CD4-positive, alpha-beta T cell (primary cell): ENCODE measurements at regions not wholly inside any gene's neighbourhood (a gene's known extent, or its start where the extent isn't known, plus 50 kb on each side); places are given as distances from the start of the nearest gene placed in this dataset.

Experiments
- ATAC-seq: fragments of 200-7000 bp; cut with Tn5 transposase; one replicate; pipeline ENCODE4 v1.10.0; 2022; ENCODE audit warnings: mild to moderate bottlenecking; ENCODE audit not compliant: poor library complexity
- CTCF ChIA-PET: fragments of 350-600 bp; sonication (Branson Sonifier 250); formaldehyde crosslinking; loops from one replicate; lab custom pipeline; 2021; ENCODE audit warnings: antibody characterized with exemption, inconsistent platforms; lab: Charles Lee
- POLR2A ChIA-PET: fragments of 350-600 bp; sonication (Branson Sonifier 250); formaldehyde crosslinking; loops from one replicate; lab custom pipeline; 2021; ENCODE audit warnings: antibody characterized with exemption, inconsistent platforms; lab: Charles Lee
- DNase-seq, 14 experiments: peaks; one replicate each; pipeline ENCODE4 v3.0.0-alpha.2; 2013 to 2020; ENCODE audit warnings: mixed read lengths in 2 of 14
- H3K27ac ChIP-seq, 2 donors: one replicate each; pipeline versions ENCODE4 v1.5.1 to v1.7.0; 2013; ENCODE audit warnings: low read length in 2 of 2, low read depth in 1 of 2, mild to moderate bottlenecking in 1 of 2
- H3K27me3 ChIP-seq, 2 experiments: 1 replicate in 1 of 2; 2 replicates in 1 of 2; pipeline versions ENCODE4 v1.6.1 to v1.7.0; 2013; ENCODE audit warnings: low read length in 2 of 2, control low read depth in 1 of 2, mild to moderate bottlenecking in 1 of 2, moderate library complexity in 1 of 2; ENCODE audit not compliant: insufficient read depth in 2 of 2, control insufficient read depth in 1 of 2
- H3K36me3 ChIP-seq: one replicate; pipeline ENCODE4 v1.6.1; 2013; ENCODE audit warnings: low read length, control low read depth; ENCODE audit not compliant: insufficient read depth
- H3K4me1 ChIP-seq: one replicate; pipeline ENCODE4 v1.6.1; 2013; ENCODE audit warnings: low read length, control low read depth; ENCODE audit not compliant: insufficient read depth
- H3K4me3 ChIP-seq: one replicate; pipeline ENCODE4 v1.5.1; 2013; ENCODE audit warnings: mild to moderate bottlenecking, low read length, moderate library complexity
- H3K9me3 ChIP-seq, 2 experiments: 1 replicate in 1 of 2; 2 replicates in 1 of 2; pipeline versions ENCODE4 v1.6.1 to v1.7.0; 2013; ENCODE audit warnings: low read length in 2 of 2, mild to moderate bottlenecking in 2 of 2, control low read depth in 1 of 2, moderate library complexity in 1 of 2; ENCODE audit not compliant: control insufficient read depth in 1 of 2, insufficient read depth in 1 of 2
- H3K27ac Mint-ChIP-seq: one replicate; pipeline ENCODE4 v1.8.0; 2020; ENCODE audit warnings: mixed read lengths
- H3K27me3 Mint-ChIP-seq: one replicate; pipeline ENCODE4 v1.8.0; 2021; ENCODE audit warnings: mixed read lengths
- H3K36me3 Mint-ChIP-seq: one replicate; pipeline ENCODE4 v1.8.0; 2021; ENCODE audit warnings: low read depth, mixed read lengths
- H3K4me1 Mint-ChIP-seq: one replicate; pipeline ENCODE4 v1.8.0; 2021; ENCODE audit warnings: low read depth, mixed read lengths
- H3K4me3 Mint-ChIP-seq: one replicate; pipeline ENCODE4 v1.8.0; 2020; ENCODE audit warnings: mild to moderate bottlenecking, mixed read lengths
- H3K9me3 Mint-ChIP-seq: one replicate; pipeline ENCODE4 v1.8.0; 2020; ENCODE audit warnings: mixed read lengths
- intact Hi-C, 2 experiments: fragments of 100-400 bp; cut with DNase I in 1 of 2; cut with micrococcal nuclease in 1 of 2; formaldehyde crosslinking; loops; one replicate each; pipeline versions ENCODE4 v1.15.1 to v1.9.0; 2023 to 2025; cut with DNase I, micrococcal nuclease
- TF ChIP-seq, protein P1 (sequence below): fragments of 200-600 bp; IDR thresholded peaks from one replicate; pipeline ENCODE4 v1.8.0; 2022; ENCODE audit warnings: antibody characterized with exemption, mild to moderate bottlenecking

DNA sequence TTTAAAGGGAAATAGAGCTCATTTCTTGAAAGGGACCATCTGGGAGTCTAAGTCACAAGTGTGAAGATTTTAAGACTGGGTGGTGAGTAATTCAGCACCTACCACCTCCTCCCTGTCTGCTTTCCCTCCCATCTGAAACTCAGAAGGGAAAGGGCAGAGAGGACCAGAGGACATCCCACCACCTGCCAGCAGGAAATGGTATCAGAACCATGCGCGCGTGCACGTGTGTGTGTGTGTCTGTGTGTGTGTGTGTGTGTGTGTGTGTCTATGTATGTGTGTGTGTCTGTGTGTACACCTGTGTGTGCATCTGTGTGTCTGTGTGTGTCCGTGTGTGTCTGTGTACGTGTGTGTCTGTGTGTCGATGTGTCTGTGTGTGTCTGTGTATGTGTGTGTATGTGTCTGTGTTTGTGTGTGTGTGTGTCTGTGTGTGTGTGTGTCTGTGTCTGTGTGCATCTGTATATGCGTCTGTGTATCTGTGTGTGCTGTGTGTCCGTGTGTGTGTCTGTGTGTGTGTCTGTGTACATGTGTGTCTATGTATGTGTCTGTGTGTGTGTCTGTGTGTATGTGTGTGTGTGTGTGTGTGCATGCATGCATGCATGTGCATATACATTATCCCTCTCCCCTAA lies 76.8 kb downstream of the ZFP36L2 start:
- peaks cover 61% of the 10 kb centered on the region for H3K4me1 ChIP-seq
- peak in 4 of 14 experiments; percentile 53 to 70 (median 57) for DNase-seq

DNA sequence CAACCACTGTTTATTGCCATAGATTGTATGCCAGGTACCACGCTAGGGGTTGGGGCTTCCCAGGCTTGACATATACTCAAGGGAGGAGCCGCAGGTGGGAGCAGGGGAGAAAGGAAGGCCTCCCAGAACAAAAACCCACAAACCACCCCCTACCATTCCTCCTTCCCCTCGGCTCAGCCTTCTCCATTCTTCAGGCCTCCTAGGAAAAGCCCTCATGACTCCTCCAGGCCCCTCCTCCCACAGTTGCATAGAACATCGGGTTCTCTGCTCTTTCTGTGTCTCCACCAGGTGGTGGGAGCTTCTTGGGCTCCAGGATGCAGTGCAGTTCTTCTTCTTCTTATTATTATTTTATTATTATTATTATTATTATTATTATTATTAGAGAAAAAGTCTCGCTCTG lies 80.3 kb downstream of the ZFP36L2 start:
- H3K27ac ChIP-seq: no peak overlapping the region
- H3K4me3 Mint-ChIP-seq: no peak overlapping the region
- intact Hi-C loops: no loop called here
- H3K4me3 ChIP-seq: no peak overlapping the region
- no peaks in the 10 kb centered on the region for H3K27me3 Mint-ChIP-seq
- ATAC-seq: no peak
- TF ChIP-seq, protein P1, sequence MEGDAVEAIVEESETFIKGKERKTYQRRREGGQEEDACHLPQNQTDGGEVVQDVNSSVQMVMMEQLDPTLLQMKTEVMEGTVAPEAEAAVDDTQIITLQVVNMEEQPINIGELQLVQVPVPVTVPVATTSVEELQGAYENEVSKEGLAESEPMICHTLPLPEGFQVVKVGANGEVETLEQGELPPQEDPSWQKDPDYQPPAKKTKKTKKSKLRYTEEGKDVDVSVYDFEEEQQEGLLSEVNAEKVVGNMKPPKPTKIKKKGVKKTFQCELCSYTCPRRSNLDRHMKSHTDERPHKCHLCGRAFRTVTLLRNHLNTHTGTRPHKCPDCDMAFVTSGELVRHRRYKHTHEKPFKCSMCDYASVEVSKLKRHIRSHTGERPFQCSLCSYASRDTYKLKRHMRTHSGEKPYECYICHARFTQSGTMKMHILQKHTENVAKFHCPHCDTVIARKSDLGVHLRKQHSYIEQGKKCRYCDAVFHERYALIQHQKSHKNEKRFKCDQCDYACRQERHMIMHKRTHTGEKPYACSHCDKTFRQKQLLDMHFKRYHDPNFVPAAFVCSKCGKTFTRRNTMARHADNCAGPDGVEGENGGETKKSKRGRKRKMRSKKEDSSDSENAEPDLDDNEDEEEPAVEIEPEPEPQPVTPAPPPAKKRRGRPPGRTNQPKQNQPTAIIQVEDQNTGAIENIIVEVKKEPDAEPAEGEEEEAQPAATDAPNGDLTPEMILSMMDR: no peak
- no peaks in the 10 kb centered on the region for H3K36me3 ChIP-seq
- ChIA-PET POLR2A (interaction anchor here (32.8 kb wide), 1 partner anchor 75 kb away, joined by 1478 read pairs; the partner anchor contains the start of gene ZFP36L2), CTCF (no interaction called here)
- peak overlapping the region; percentile 50 for H3K27ac Mint-ChIP-seq
- peaks cover 62% of the 10 kb centered on the region for H3K4me1 ChIP-seq
- H3K9me3 Mint-ChIP-seq: no peaks in the 10 kb centered on the region
- DNase-seq: no peak
- no peaks in the 10 kb centered on the region for H3K27me3 ChIP-seq
- peaks cover 62% of the 10 kb centered on the region for H3K4me1 Mint-ChIP-seq
- H3K9me3 ChIP-seq: no peaks in the 10 kb centered on the region
- no peaks in the 10 kb centered on the region for H3K36me3 Mint-ChIP-seq

More for the DNA sequence above, 76.8 kb downstream of the ZFP36L2 start:
- H3K9me3 Mint-ChIP-seq: no peaks in the 10 kb centered on the region
- no peaks in the 10 kb centered on the region for H3K27me3 Mint-ChIP-seq
- no peaks in the 10 kb centered on the region for H3K36me3 ChIP-seq
- no peak overlapping the region for H3K4me3 ChIP-seq
- POLR2A ChIA-PET: interaction anchor here (1.0 to 32.8 kb wide), 10 partner anchors 9 to 71 kb away, joined by 4 to 1478 read pairs (median 10); partner anchors contain the start of gene ZFP36L2
- H3K9me3 ChIP-seq: no peaks in the 10 kb centered on the region
- intact Hi-C loops: no loop called here
- H3K4me3 Mint-ChIP-seq: peak overlapping the region; percentile 8
- H3K27ac Mint-ChIP-seq: peak overlapping the region; percentile 73
- H3K27ac ChIP-seq: no peak overlapping the region
- H3K36me3 Mint-ChIP-seq: no peaks in the 10 kb centered on the region
- TF ChIP-seq, protein P1: no peak
- peaks cover 72% of the 10 kb centered on the region for H3K4me1 Mint-ChIP-seq
- H3K27me3 ChIP-seq: no peaks in the 10 kb centered on the region
- ATAC-seq: peak; percentile 72
- CTCF ChIA-PET: interaction anchor here (1.8 to 2.5 kb wide), 2 partner anchors 13 to 80 kb away, joined by 7 to 10 read pairs; no protein-coding TSS in a partner anchor

DNA sequence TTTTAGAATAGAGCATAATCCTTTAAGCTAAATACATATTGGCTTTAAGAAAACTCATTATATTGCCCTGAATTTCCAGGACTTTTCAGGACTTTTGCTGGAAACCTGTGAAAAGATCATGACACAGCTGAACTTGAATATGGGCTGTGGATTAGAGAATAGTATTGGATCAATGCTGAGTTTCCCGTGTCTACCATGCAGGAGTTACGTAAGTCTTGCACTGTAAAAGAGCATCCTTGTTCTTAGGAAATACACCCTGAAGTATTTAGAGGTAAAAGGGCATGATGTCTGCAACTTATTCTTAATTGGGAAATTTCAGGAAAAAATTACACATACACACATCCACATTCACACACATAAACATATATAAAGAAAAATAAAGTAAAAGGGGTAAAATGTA lies 82.1 kb downstream of the ZFP36L2 start:
- H3K36me3 ChIP-seq: no peaks in the 10 kb centered on the region
- Mint-ChIP-seq H3K27me3 (no peaks in the 10 kb centered on the region), H3K4me1 (peaks cover 64% of the 10 kb centered on the region), H3K4me3 (peak overlapping the region; percentile 51), H3K9me3 (no peaks in the 10 kb centered on the region), H3K27ac (peak overlapping the region; percentile 92), H3K36me3 (no peaks in the 10 kb centered on the region)
- POLR2A ChIA-PET: interaction anchor here (0.7 to 32.8 kb wide), 2 partner anchors 10 to 77 kb away, joined by 4 to 1478 read pairs; partner anchors contain the start of gene ZFP36L2
- no peaks in the 10 kb centered on the region for H3K9me3 ChIP-seq
- no peaks in the 10 kb centered on the region for H3K27me3 ChIP-seq
- no peak for ATAC-seq
- no peak overlapping the region for H3K4me3 ChIP-seq
- H3K4me1 ChIP-seq: peaks cover 62% of the 10 kb centered on the region
- intact Hi-C loops: no loop called here
- TF ChIP-seq, protein P1: no peak
- CTCF ChIA-PET: interaction anchor here (1.2 kb wide), 1 partner anchor 15 kb away, joined by 3 read pairs; no protein-coding TSS in a partner anchor
- no peak overlapping the region for H3K27ac ChIP-seq
- no peak for DNase-seq
